OCI-LY7 (cell line): ENCODE measurements at regions not wholly inside any gene's neighbourhood (a gene's known extent, or its start where the extent isn't known, plus 50 kb on each side); places are given as distances from the start of the nearest gene placed in this dataset.

ENCODE experiments used
- CTCF ChIP-seq: fragments of 200-600 bp; sonication (generic); conservative IDR thresholded peaks from 2 replicates; pipeline ENCODE4 v1.5.1; 2014; ENCODE audit warnings: mild to moderate bottlenecking, antibody characterized with exemption, low read length, moderate library complexity, mixed read lengths
- EZH2phosphoT487 ChIP-seq: fragments of 200-600 bp; sonication (generic); IDR thresholded peaks from 2 replicates; pipeline ENCODE4 v1.6.1; 2018; ENCODE audit warnings: low read depth, borderline replicate concordance, mild to moderate bottlenecking, mixed run types, antibody characterized with exemption, low read length, moderate library complexity, mixed read lengths

GRCh38 chr10:112022196-112022595, 161.4 kb downstream of the GPAM start:
- TF ChIP-seq CTCF (no peak), EZH2phosphoT487 (no peak)
